Panc1 (cell line): ENCODE measurements at regions not wholly inside any gene's neighbourhood (a gene's known extent, or its start where the extent isn't known, plus 50 kb on each side); places are given as distances from the start of the nearest gene placed in this dataset.

Source experiments
- ATAC-seq: fragments of 200-7000 bp; cut with Tn5 transposase; 2 replicates; pipeline ENCODE4 v1.9.1; 2020; ENCODE audit warnings: mild to moderate bottlenecking, moderate library complexity
- BruUV-seq: library from RNA; stranded (reverse); fragments of 400-500 nt; replicated peaks from 2 replicates; lab custom pipeline; 2021; lab: Mats Ljungman, UMichigan
- CTCF ChIA-PET: fragments of 300-600 bp; sonication (Branson Sonifier 250); formaldehyde crosslinking; loops from one replicate; lab custom pipeline; 2022; ENCODE audit warnings: antibody characterized with exemption; lab: Charles Lee
- POLR2A ChIA-PET: fragments of 300-600 bp; sonication (Branson Sonifier 250); formaldehyde crosslinking; loops from one replicate; lab custom pipeline; 2022; ENCODE audit warnings: antibody characterized with exemption; lab: Charles Lee
- DNase-seq: peaks from one replicate; pipeline ENCODE4 v3.0.0-alpha.2; 2010; ENCODE audit warnings: low read depth, low spot score
- H3K27ac ChIP-seq: 2 replicates; pipeline ENCODE4 v1.5.1; 2011; ENCODE audit warnings: mild to moderate bottlenecking, low read length, inconsistent platforms
- H3K27me3 ChIP-seq: fragments of 200-500 bp; sonication (Bioruptor generic); 2 replicates; pipeline ENCODE4 v1.6.0; 2014; ENCODE audit warnings: low read length, inconsistent platforms; ENCODE audit not compliant: control insufficient read depth, insufficient read depth
- H3K36me3 ChIP-seq: fragments of 200-500 bp; sonication (Bioruptor generic); 2 replicates; pipeline ENCODE4 v1.5.1; 2014; ENCODE audit warnings: inconsistent platforms, mild to moderate bottlenecking, low read length, moderate library complexity; ENCODE audit not compliant: control insufficient read depth, insufficient read depth
- H3K4me1 ChIP-seq: 2 replicates; pipeline ENCODE4 v1.5.1; 2011; ENCODE audit warnings: inconsistent platforms, mild to moderate bottlenecking, low read length, moderate library complexity; ENCODE audit not compliant: control insufficient read depth, insufficient read depth
- H3K4me3 ChIP-seq, 2 experiments: 2 replicates each; pipeline ENCODE4 v1.5.1; 2011 to 2012; ENCODE audit warnings: low read depth in 2 of 2, low read length in 2 of 2, mild to moderate bottlenecking in 2 of 2, inconsistent platforms in 1 of 2, moderate library complexity in 1 of 2
- H3K9me3 ChIP-seq: fragments of 200-500 bp; sonication (Bioruptor generic); 2 replicates; pipeline ENCODE4 v1.5.1; 2014; ENCODE audit warnings: low read depth, mild to moderate bottlenecking, inconsistent platforms, low read length, moderate library complexity; ENCODE audit not compliant: control insufficient read depth, insufficient read depth
- CTCF ChIP-seq: fragments of 450-650 bp; IDR thresholded peaks from 2 replicates; pipeline ENCODE4 v1.5.1; 2017; ENCODE audit warnings: mild to moderate bottlenecking
- POLR2AphosphoS5 ChIP-seq: IDR thresholded peaks from 2 replicates; pipeline ENCODE4 v1.6.1; 2012; ENCODE audit warnings: mild to moderate bottlenecking, low read depth, low read length, moderate library complexity
- REST ChIP-seq, 2 experiments: IDR thresholded peaks; 2 replicates each; pipeline ENCODE4 v1.6.1; 2011 to 2012; ENCODE audit warnings: low read depth in 2 of 2, control low read depth in 1 of 2, low read length in 1 of 2, mild to moderate bottlenecking in 1 of 2, moderate library complexity in 1 of 2; ENCODE audit not compliant: insufficient read depth in 1 of 2
- SIN3A ChIP-seq: IDR thresholded peaks from 2 replicates; pipeline ENCODE4 v1.6.1; 2012; ENCODE audit warnings: low read depth, mild to moderate bottlenecking, low read length, moderate library complexity, borderline replicate concordance; ENCODE audit not compliant: insufficient read depth
- TCF7L2 ChIP-seq: IDR thresholded peaks from 2 replicates; pipeline ENCODE4 v1.6.1; 2011; ENCODE audit warnings: mild to moderate bottlenecking, low read depth, low read length, inconsistent platforms
- in situ Hi-C: cut with HindIII; loops from 2 replicates; pipeline ENCODE4 v1.10.0; 2016; ENCODE audit warnings: low sequenced_read_pairs, low pct_unique_long_range_greater_than_20kb
- intact Hi-C: fragments of 100-400 bp; cut with micrococcal nuclease; formaldehyde crosslinking; loops from one replicate; pipeline ENCODE4 v1.10.0; 2022; ENCODE audit not compliant: unreplicated experiment

- no peaks in the 10 kb centered on the region for H3K4me1 ChIP-seq
- no peak for TF ChIP-seq POLR2AphosphoS5
- POLR2A ChIA-PET: no interaction called here
- no peaks in the 10 kb centered on the region for H3K9me3 ChIP-seq
- no peaks in the 10 kb centered on the region for H3K36me3 ChIP-seq
- DNase-seq (no peak), ATAC-seq (no peak)
- in situ Hi-C loops (no loop called here), intact Hi-C loops (no loop called here)
- H3K27ac ChIP-seq: no peak overlapping the region
- CTCF ChIA-PET: no interaction called here
- H3K4me3 ChIP-seq: no peak overlapping the region
- H3K27me3 ChIP-seq: no peaks in the 10 kb centered on the region
- BruUV-seq: no TSS peak
Measured at GRCh38 chr3:6504834-6505233, 356.1 kb upstream of the GRM7 start.

- H3K27ac ChIP-seq: no peak overlapping the region
- no peak overlapping the region for H3K4me3 ChIP-seq
- no peaks in the 10 kb centered on the region for H3K4me1 ChIP-seq
- no peaks in the 10 kb centered on the region for H3K27me3 ChIP-seq
- DNase-seq (no peak), ATAC-seq (no peak)
- ChIA-PET CTCF (no interaction called here), POLR2A (no interaction called here)
- TF ChIP-seq CTCF: no peak
- TF ChIP-seq SIN3A: no peak
- no peak for TF ChIP-seq REST (IDR thresholded peaks at IDR 0.05; ENCODE audit: insufficient read depth in 1 of 2, low read depth in 2 of 2, low read length in 1 of 2)
- TF ChIP-seq TCF7L2: no peak
- TF ChIP-seq POLR2AphosphoS5: no peak
- intact Hi-C loops: no loop called here
- H3K9me3 ChIP-seq: no peaks in the 10 kb centered on the region
- no TSS peak for BruUV-seq
- no peaks in the 10 kb centered on the region for H3K36me3 ChIP-seq
- in situ Hi-C loops: no loop called here
Measured at GRCh38 chr3:6508410-6508759, 352.5 kb upstream of the GRM7 start.

GRCh38 chr3:6509576-6509975 is 351.3 kb upstream of the GRM7 start:
- no peaks in the 10 kb centered on the region for H3K4me1 ChIP-seq
- POLR2A ChIA-PET: no interaction called here
- ATAC-seq: no peak
- H3K36me3 ChIP-seq: no peaks in the 10 kb centered on the region
- TF ChIP-seq TCF7L2: no peak
- no peak for TF ChIP-seq CTCF
- TF ChIP-seq SIN3A: no peak
- TF ChIP-seq POLR2AphosphoS5: no peak
- TF ChIP-seq REST (IDR thresholded peaks at IDR 0.05; ENCODE audit: insufficient read depth in 1 of 2, low read depth in 2 of 2, low read length in 1 of 2): no peak
- H3K4me3 ChIP-seq: no peak overlapping the region
- intact Hi-C loops: no loop called here
- in situ Hi-C loops: no loop called here
- no peak overlapping the region for H3K27ac ChIP-seq
- CTCF ChIA-PET: no interaction called here
- no peak for DNase-seq
- no TSS peak for BruUV-seq
- no peaks in the 10 kb centered on the region for H3K9me3 ChIP-seq
- H3K27me3 ChIP-seq: no peaks in the 10 kb centered on the region
